IPS-18a (cell line): ENCODE measurements at regions not wholly inside any gene's neighbourhood (a gene's known extent, or its start where the extent isn't known, plus 50 kb on each side); places are given as distances from the start of the nearest gene placed in this dataset.

Source experiments
- H3K27ac ChIP-seq: one replicate; pipeline ENCODE4 v1.5.1; 2013; ENCODE audit warnings: low read length
- H3K27me3 ChIP-seq: one replicate; pipeline ENCODE4 v1.6.1; 2013; ENCODE audit warnings: mild to moderate bottlenecking, low read length; ENCODE audit not compliant: control insufficient read depth, insufficient read depth
- H3K36me3 ChIP-seq: one replicate; pipeline ENCODE4 v1.6.1; 2013; ENCODE audit warnings: low read depth, low read length; ENCODE audit not compliant: control insufficient read depth
- H3K4me1 ChIP-seq: one replicate; pipeline ENCODE4 v1.6.1; 2013; ENCODE audit warnings: low read depth, low read length; ENCODE audit not compliant: control insufficient read depth
- H3K4me3 ChIP-seq: one replicate; pipeline ENCODE4 v1.5.1; 2013; ENCODE audit warnings: low read length
- H3K9ac ChIP-seq: one replicate; pipeline ENCODE4 v1.6.1; 2013; ENCODE audit warnings: mild to moderate bottlenecking, low read length, moderate library complexity
- H3K9me3 ChIP-seq: one replicate; pipeline ENCODE4 v1.6.1; 2013; ENCODE audit warnings: low read depth, low read length; ENCODE audit not compliant: control insufficient read depth

DNA sequence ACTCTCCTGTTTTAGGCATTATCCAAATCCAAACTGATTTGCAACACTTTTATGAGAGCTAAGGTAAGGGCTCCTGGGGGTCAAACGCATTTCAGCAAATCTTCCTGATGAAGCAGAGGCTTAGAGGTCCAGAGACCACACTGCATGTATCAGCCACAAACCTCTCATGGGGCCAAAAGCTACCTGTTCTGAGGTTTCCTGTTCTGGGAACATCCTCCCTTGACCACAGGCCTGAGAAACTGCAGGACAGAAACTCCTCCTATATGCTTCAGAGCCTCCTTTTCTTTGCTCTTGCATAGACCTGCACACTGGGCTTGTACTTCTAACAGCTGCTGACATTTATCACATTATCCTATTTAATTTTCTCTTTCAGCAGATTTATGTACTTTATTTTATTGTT lies 92.6 kb downstream of the OR2K2 start:
- H3K4me1 ChIP-seq = peaks cover 11% of the 10 kb centered on the region
- H3K27me3 ChIP-seq = no peaks in the 10 kb centered on the region
- no peaks in the 10 kb centered on the region for H3K9me3 ChIP-seq
- no peak overlapping the region for H3K27ac ChIP-seq
- H3K9ac ChIP-seq = no peak overlapping the region
- H3K36me3 ChIP-seq = no peaks in the 10 kb centered on the region
- H3K4me3 ChIP-seq = no peak overlapping the region

DNA sequence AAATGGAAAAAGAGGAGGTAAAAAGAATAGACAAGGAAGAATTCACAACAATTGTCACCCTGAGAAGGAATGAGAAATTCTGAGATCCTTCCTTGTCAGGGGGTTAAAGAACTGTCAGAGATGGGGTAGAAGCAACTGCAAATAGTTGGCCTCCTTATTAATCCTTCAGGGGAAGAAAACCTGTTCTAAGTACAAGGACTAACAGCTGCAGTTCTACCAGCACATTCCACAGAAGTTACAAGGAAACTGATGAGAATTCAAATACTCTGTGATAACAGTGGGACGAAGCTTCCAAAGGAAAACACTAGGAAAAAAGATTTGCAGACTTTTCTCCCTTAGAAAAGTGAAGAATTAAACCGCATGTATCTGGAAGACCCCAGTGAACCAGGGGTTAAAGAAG lies 93.7 kb downstream of the OR2K2 start:
- Histone ChIP-seq H3K9ac (no peak overlapping the region), H3K4me3 (no peak overlapping the region), H3K36me3 (no peaks in the 10 kb centered on the region), H3K27ac (no peak overlapping the region), H3K27me3 (no peaks in the 10 kb centered on the region), H3K9me3 (no peaks in the 10 kb centered on the region), H3K4me1 (peaks cover 13% of the 10 kb centered on the region)

DNA sequence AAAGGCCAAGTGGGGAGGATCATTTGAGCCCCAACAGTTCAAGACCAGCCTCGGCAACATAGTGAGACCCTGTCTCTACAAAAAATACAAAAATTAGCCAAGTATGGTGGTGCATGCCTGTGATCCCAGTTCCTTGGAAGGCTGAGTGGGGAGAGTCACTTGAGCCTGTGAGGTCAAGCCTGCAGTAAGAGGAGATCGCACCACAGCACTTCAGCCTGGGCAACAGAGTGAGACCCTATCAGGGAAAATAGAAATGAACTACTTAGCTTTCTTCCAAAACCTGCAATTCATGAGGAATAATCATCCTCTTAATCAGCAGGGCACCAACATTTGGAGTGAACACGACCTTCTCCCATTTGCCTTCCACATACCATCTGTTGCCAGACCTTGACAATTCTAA lies 96.1 kb downstream of the OR2K2 start:
- H3K9me3 ChIP-seq = no peaks in the 10 kb centered on the region
- no peak overlapping the region for H3K27ac ChIP-seq
- no peak overlapping the region for H3K4me3 ChIP-seq
- peaks cover 13% of the 10 kb centered on the region for H3K4me1 ChIP-seq
- H3K27me3 ChIP-seq = no peaks in the 10 kb centered on the region
- no peaks in the 10 kb centered on the region for H3K36me3 ChIP-seq
- no peak overlapping the region for H3K9ac ChIP-seq

DNA sequence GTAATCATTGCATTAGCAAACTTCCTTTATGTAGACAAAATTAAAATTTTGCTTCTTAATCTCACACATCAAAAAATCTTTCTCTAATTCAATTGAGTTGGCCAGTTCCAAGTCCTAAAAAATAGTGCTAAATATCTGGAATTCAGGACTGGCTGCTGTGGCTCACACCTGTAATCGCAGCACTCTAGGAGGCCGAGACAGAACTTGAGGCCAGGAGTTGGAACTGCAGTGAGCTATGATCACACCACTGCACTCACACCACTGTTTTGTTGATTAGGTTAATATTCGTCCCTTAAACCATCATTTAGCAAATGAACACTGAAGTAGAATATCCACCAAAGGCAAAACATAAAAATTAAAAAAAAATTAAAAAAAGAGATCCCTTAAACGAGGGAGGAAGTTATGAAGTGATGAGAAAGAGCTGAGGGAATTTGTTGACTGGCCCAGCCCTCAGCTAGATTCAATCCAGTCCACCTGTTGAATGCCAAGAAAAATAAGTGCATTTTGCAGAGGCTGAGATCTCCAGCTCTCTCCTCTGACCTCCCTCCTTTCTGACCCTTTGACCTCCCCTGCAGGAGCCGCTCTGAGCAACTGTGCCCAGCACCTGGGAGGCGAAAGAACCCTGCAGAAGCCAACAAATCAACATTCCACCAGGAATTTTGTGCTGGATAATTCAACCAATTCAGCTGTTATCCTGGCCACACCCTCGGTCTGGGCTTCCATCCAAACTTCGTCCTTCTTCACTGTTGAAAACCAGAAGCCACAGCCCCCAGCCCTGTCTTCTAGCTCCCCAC lies 96.8 kb downstream of the OR2K2 start:
- H3K4me1 ChIP-seq = peaks cover 13% of the 10 kb centered on the region
- H3K27me3 ChIP-seq = no peaks in the 10 kb centered on the region

DNA sequence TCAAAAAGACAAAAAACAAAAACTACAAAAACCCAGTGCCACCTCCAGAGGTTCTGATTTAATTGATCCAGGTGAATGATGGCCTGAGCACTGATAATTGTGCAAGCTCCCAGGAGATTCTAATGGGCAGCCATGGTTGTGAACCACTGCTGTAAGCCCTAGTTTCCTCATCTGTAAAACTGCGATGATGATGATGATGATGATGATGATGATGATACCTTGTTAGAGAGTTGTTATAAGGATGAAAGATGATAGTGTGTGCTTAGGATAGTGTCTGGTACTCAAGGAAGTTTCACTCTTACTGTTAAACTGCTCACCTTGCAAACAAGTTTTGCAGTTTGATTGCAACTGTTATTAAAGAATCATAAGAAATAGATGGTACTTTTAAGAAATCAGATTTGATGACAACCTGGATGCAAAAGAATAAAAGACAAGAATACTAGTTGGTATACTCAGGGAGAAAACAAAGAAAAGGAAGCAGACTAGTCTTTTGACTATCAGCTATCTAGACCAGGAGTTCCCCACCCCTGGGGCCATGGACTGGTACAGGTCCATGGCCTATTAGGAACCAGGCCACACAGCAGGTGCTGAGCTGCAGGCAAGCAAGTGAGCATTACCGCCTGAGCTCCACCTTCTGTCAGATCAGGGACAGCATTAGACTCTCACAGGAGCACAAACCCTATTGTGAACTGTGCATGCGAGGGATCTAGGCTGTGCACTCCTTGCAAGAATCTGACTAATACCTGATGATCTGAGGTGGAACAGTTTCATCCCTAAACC lies 98.0 kb downstream of the OR2K2 start:
- H3K4me1 ChIP-seq = peaks cover 13% of the 10 kb centered on the region
- H3K9me3 ChIP-seq = no peaks in the 10 kb centered on the region
- H3K4me3 ChIP-seq = no peak overlapping the region
- H3K27ac ChIP-seq = no peak overlapping the region
- no peak overlapping the region for H3K9ac ChIP-seq
- H3K27me3 ChIP-seq = no peaks in the 10 kb centered on the region
- no peaks in the 10 kb centered on the region for H3K36me3 ChIP-seq

More for the DNA sequence above, 96.8 kb downstream of the OR2K2 start:
- H3K9me3 ChIP-seq = no peaks in the 10 kb centered on the region
- no peak overlapping the region for H3K4me3 ChIP-seq
- H3K27ac ChIP-seq = no peak overlapping the region
- H3K36me3 ChIP-seq = no peaks in the 10 kb centered on the region
- no peak overlapping the region for H3K9ac ChIP-seq

DNA sequence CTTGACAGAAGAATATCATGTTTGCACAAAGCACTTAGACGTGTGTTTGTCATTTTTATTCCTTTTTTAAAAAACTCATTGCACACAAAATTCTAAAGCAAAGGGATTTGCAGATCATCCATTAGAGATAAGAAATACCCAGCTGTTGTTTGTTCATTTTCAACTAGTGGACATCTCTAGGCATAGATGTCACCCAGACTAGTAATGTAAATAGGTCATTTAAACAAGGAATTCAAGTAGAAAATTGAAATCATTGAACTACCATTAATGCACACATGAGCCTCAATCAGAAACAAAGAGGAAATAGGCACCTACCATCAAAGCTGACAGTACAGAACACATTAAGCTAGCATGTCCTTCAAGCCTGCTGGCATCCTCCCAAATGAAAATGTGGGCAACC lies 107.3 kb downstream of the OR2K2 start:
- no peaks in the 10 kb centered on the region for H3K9me3 ChIP-seq
- H3K36me3 ChIP-seq = no peaks in the 10 kb centered on the region
- H3K27ac ChIP-seq = no peak overlapping the region
- H3K9ac ChIP-seq = no peak overlapping the region
- H3K4me1 ChIP-seq = no peaks in the 10 kb centered on the region
- no peaks in the 10 kb centered on the region for H3K27me3 ChIP-seq
- H3K4me3 ChIP-seq = no peak overlapping the region

DNA sequence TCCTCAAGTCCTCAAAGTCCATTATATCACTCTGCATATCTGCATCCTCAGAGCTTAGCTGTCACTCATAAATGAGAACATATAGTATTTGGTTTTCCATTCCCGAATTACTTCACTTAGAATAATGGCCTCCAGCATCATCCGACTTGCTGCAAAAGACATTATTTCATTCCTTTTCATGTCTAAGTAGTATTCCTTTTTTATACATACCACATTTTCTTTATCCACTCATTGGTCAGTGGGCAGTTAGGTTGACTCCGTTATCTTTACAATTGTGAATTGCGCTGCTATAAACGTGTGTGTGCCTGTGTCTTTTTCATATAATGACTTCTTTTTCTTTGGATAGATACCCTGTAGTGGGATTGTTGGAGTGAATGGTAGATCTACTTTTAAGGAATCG lies 117.2 kb downstream of the OR2K2 start:
- no peak overlapping the region for H3K9ac ChIP-seq
- H3K4me1 ChIP-seq = peaks cover 8% of the 10 kb centered on the region
- H3K4me3 ChIP-seq = no peak overlapping the region
- H3K36me3 ChIP-seq = no peaks in the 10 kb centered on the region
- no peak overlapping the region for H3K27ac ChIP-seq
- peaks cover 6% of the 10 kb centered on the region for H3K9me3 ChIP-seq
- H3K27me3 ChIP-seq = no peaks in the 10 kb centered on the region

DNA sequence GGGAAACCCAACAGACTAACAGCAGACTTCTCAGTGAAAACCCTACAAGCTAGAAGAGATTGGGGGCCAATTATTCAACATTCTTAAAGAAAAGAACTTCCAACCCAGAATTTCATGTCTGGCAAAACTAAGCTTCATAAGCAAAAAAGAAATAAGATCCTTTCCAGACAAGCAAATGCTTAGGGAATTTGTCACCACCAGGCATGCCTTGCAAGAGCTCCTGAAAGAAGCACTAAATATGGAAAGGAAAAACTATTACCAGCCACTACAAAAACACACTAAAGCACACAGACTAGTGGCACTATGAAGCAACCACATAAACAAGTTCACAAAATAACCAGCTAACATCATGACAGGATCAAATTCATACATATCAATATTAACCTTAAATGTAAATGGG lies 131.1 kb downstream of the OR2K2 start:
- Histone ChIP-seq H3K36me3 (no peaks in the 10 kb centered on the region), H3K9me3 (no peaks in the 10 kb centered on the region), H3K27ac (no peak overlapping the region)

DNA sequence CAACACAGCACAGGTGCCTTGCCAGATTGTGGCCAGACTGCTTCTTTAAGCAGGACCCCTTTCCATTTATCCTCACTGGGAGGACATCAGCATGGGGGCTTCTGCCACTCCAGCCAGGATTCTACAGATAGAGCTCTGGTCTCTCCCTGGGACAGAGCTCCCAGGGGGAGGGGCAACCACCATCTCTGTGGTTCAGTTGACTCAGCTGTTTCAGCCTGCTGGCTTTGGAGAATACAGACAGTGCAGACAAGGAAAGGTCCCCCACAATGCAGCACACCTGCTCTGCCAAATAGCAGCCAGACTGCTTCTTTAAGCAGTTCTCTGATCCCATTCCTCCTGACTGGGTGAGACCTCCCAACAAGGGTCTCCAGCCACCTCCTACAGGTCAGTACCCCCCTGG lies 132.8 kb downstream of the OR2K2 start:
- Histone ChIP-seq H3K4me1 (no peaks in the 10 kb centered on the region), H3K9me3 (no peaks in the 10 kb centered on the region), H3K27ac (no peak overlapping the region), H3K9ac (no peak overlapping the region), H3K36me3 (no peaks in the 10 kb centered on the region), H3K4me3 (no peak overlapping the region), H3K27me3 (no peaks in the 10 kb centered on the region)

More for the DNA sequence above, 131.1 kb downstream of the OR2K2 start:
- Histone ChIP-seq H3K4me1 (no peaks in the 10 kb centered on the region), H3K4me3 (no peak overlapping the region), H3K27me3 (no peaks in the 10 kb centered on the region), H3K9ac (no peak overlapping the region)

DNA sequence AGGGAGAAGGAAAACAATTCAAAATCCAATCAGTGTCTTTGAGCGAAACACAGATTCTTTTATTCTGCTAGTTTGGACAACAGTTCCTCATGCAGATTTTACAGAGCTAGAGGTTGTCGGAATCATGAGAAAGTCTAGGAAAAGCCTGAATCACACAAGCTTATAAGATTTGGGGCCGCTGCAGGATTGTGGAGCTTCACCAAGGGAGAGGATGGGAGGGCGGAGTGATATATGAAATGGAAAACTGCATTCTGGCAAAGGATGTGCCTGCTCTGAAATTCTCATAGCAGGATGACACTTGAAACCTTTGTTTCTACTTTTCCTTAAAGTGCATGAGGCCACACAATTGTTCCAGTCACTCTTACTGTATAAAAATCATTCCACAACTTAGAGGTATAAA lies 134.3 kb downstream of the OR2K2 start:
- no peak overlapping the region for H3K9ac ChIP-seq
- no peaks in the 10 kb centered on the region for H3K27me3 ChIP-seq
- no peaks in the 10 kb centered on the region for H3K4me1 ChIP-seq
- no peaks in the 10 kb centered on the region for H3K36me3 ChIP-seq
- no peaks in the 10 kb centered on the region for H3K9me3 ChIP-seq
- no peak overlapping the region for H3K27ac ChIP-seq
- H3K4me3 ChIP-seq = no peak overlapping the region

DNA sequence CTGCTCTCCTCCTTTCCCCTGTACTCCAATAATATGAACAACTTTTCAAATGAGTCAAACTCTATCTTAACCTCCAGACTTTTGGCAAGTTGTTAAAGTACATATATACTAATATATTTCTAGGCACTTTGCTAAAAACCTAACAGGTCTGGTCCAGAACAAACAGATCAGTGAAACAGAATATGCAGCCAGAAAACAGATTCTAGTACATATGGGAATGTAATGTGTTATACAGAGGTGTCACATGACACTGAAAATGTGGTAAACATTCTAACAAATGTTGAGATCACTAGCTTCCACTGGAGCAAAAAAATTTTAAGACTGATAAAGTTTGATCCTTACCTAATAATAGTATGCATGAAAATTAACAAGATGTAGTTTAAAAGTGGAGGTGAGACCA lies 136.9 kb downstream of the OR2K2 start:
- Histone ChIP-seq H3K9ac (no peak overlapping the region), H3K27ac (no peak overlapping the region), H3K4me1 (no peaks in the 10 kb centered on the region), H3K27me3 (no peaks in the 10 kb centered on the region), H3K4me3 (no peak overlapping the region), H3K9me3 (no peaks in the 10 kb centered on the region), H3K36me3 (no peaks in the 10 kb centered on the region)

DNA sequence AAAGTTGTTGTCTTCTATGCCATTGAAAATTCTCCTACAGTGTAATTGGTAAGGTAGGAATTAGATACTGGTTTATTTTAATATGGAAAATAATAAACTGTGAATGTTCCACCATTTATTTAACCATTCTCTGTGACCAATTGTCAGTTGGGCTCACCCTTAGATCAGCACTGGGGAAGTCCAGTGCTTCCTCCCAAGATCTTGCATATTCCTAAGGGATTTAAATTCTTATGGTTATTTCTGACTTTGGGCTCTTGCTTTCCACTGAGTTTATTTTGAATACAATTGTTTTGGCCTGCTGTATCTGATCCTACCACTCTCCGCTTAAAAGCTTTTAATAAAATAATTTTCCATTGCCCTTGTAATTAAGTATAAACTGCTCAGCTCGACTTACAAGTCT lies 137.4 kb downstream of the OR2K2 start:
- no peaks in the 10 kb centered on the region for H3K36me3 ChIP-seq
- H3K4me3 ChIP-seq = no peak overlapping the region
- no peaks in the 10 kb centered on the region for H3K4me1 ChIP-seq
- H3K27ac ChIP-seq = no peak overlapping the region
- no peaks in the 10 kb centered on the region for H3K27me3 ChIP-seq
- H3K9ac ChIP-seq = no peak overlapping the region
- no peaks in the 10 kb centered on the region for H3K9me3 ChIP-seq
